ENCODE measurements at regions not wholly inside any gene's neighbourhood (a gene's known extent, or its start where the extent isn't known, plus 50 kb on each side); places are given as distances from the start of the nearest gene placed in this dataset.

DNA sequence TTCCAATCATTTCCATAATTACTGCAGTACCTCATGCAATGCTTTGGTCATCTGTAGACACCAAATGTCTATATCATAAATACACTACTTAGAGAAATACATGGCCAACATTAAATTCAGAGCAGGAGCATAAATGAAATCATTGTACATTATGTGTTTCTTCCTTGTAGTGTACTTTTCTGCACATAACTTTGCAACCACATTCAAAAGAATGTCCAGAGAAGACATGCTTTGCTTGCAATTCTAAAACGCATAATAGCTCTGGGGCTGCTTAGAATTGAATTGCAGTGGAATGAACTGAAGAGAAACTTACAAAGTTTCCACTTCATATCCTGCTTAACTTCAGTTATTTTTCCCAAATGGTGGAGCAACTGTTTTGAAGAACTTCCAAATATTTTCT lies 664.4 kb downstream of the DSC3 start:
- TF ChIP-seq, protein P1, sequence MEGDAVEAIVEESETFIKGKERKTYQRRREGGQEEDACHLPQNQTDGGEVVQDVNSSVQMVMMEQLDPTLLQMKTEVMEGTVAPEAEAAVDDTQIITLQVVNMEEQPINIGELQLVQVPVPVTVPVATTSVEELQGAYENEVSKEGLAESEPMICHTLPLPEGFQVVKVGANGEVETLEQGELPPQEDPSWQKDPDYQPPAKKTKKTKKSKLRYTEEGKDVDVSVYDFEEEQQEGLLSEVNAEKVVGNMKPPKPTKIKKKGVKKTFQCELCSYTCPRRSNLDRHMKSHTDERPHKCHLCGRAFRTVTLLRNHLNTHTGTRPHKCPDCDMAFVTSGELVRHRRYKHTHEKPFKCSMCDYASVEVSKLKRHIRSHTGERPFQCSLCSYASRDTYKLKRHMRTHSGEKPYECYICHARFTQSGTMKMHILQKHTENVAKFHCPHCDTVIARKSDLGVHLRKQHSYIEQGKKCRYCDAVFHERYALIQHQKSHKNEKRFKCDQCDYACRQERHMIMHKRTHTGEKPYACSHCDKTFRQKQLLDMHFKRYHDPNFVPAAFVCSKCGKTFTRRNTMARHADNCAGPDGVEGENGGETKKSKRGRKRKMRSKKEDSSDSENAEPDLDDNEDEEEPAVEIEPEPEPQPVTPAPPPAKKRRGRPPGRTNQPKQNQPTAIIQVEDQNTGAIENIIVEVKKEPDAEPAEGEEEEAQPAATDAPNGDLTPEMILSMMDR (conservative IDR thresholded peaks at IDR 0.05), result no peak
- Histone ChIP-seq H3K79me2 (ENCODE audit: insufficient read depth, low read length) (no peaks in the 10 kb centered on the region), H2BK20ac (ENCODE audit: low read depth, low read length, poor library complexity, severe bottlenecking) (no peak overlapping the region), H3K9me3 (ENCODE audit: control insufficient read depth, low read depth, low read length) (no peaks in the 10 kb centered on the region), H4K91ac (ENCODE audit: insufficient read length, low read depth, low read length) (no peak overlapping the region), H3K23ac (ENCODE audit: insufficient read length, low read depth, low read length) (no peak overlapping the region), H3K18ac (ENCODE audit: insufficient read length, low read depth, low read length) (no peak overlapping the region), H3K79me1 (ENCODE audit: insufficient read depth, low read depth, low read length, poor library complexity, severe bottlenecking) (no peaks in the 10 kb centered on the region), H3K27me3 (ENCODE audit: insufficient read depth, low read length) (no peaks in the 10 kb centered on the region), H3K4me1 (ENCODE audit: insufficient read depth, low read length) (no peaks in the 10 kb centered on the region; the same call in 1 of the 2 replicates), H3K56ac (ENCODE audit: insufficient read length, low read depth, low read length) (no peak overlapping the region), H3K23me2 (ENCODE audit: insufficient read length, low read depth, low read length, poor library complexity, severe bottlenecking) (no peaks in the 10 kb centered on the region), H2AK5ac (ENCODE audit: insufficient read length, low read length) (no peak overlapping the region), H3K27ac (ENCODE audit: insufficient read length, low read depth, low read length) (no peak overlapping the region), H3T11ph (ENCODE audit: low read length) (no peak overlapping the region), H2BK5ac (ENCODE audit: insufficient read length, low read length) (no peak overlapping the region), H4K20me1 (ENCODE audit: control insufficient read depth, insufficient read depth, insufficient read length) (no peaks in the 10 kb centered on the region), H4K8ac (replicated peaks; ENCODE audit: insufficient read length, low read depth, low read length) (no peak overlapping the region), H3K9ac (ENCODE audit: extremely low read depth, insufficient read length, low read length) (no peak overlapping the region), H3K4me2 (ENCODE audit: insufficient read depth, insufficient read length, low read length) (no peak overlapping the region), H4K5ac (ENCODE audit: insufficient read length, low read depth, low read length) (no peak overlapping the region), H3K14ac (ENCODE audit: insufficient read depth, low read length) (no peak overlapping the region), H2BK120ac (ENCODE audit: low read depth, low read length, poor library complexity, severe bottlenecking) (no peak overlapping the region), H2AFZ (ENCODE audit: low read length) (no peak overlapping the region), H2BK12ac (ENCODE audit: insufficient read length, low read depth, low read length) (no peak overlapping the region), H3K4ac (ENCODE audit: low read depth, low read length) (no peak overlapping the region), H2BK15ac (ENCODE audit: low read depth, low read length) (no peak overlapping the region)
- Mint-ChIP-seq H3K4me3 (no peak overlapping the region), H3K4me1 (peaks cover 6 to 7% of the 10 kb centered on the region in 2 experiments), H3K27ac (no peak overlapping the region), H3K27me3 (ENCODE audit: low read depth) (no peaks in the 10 kb centered on the region), H3K36me3 (ENCODE audit: insufficient read depth in 1 of 3, low read depth in 3 of 3) (peaks cover 0 to 15% (median 10%) of the 10 kb centered on the region in 3 experiments; a peak in 4 of 7 replicates), H3K9me3 (peaks cover 9 to 15% of the 10 kb centered on the region in 2 experiments)
- WGBS (ENCODE audit: extremely low coverage, insufficient read length, low lambda C conversion rate), result no CpG with 5 or more reads among the region's 1 CpG
- no peak for DNase-seq
